ENCODE measurements at regions not wholly inside any gene's neighbourhood (a gene's known extent, or its start where the extent isn't known, plus 50 kb on each side); places are given as distances from the start of the nearest gene placed in this dataset.

GRCh38 chr13:63979951-63980350, 2564.3 kb upstream of the PCDH20 start:
- H3K27ac ChIP-seq (ENCODE audit: low read depth in 1 of 2, low read length in 2 of 2), result no peak overlapping the region
- no peaks in the 10 kb centered on the region for H3K4me1 ChIP-seq (ENCODE audit: control insufficient read depth in 4 of 4, insufficient read depth in 4 of 4, low read length in 3 of 4)
- DNase-seq (ENCODE audit: low spot score), result no peak

DNA sequence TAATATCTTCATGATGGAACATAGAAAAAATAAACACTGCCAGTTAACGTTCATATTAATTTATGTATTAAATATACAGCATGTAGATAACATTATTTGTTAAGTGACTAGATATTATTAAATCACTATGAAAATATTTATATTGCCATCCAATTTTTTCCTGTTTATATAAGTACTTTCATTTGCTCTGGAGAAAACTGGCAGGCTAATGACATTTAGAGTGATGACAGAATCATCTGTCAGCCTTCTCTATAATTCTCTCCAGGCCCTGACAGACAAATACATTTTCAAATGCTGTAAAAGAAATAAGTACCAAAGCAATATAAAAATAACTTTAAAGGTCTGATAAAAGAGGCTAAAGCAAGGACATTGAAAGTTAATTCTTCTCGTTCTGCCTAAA, 2556.7 kb upstream of the PCDH20 start:
- Histone ChIP-seq H3K4me1 (ENCODE audit: control insufficient read depth in 4 of 4, insufficient read depth in 4 of 4, low read length in 3 of 4) (no peaks in the 10 kb centered on the region), H3K4me3 (ENCODE audit: low read depth in 1 of 3, low read length in 3 of 3) (no peak overlapping the region), H3K9ac (ENCODE audit: low read depth in 1 of 2, low read length in 2 of 2) (no peak overlapping the region), H3K27ac (ENCODE audit: low read depth in 1 of 2, low read length in 2 of 2) (no peak overlapping the region), H3K27me3 (ENCODE audit: control insufficient read depth in 4 of 4, insufficient read depth in 4 of 4, low read length in 3 of 4) (no peaks in the 10 kb centered on the region), H3K36me3 (ENCODE audit: control insufficient read depth in 4 of 4, insufficient read depth in 3 of 4, low read depth in 1 of 4, low read length in 3 of 4) (no peaks in the 10 kb centered on the region), H3K9me3 (ENCODE audit: control insufficient read depth in 4 of 4, low read length in 3 of 4) (no peaks in the 10 kb centered on the region)
- TF ChIP-seq, protein P1, sequence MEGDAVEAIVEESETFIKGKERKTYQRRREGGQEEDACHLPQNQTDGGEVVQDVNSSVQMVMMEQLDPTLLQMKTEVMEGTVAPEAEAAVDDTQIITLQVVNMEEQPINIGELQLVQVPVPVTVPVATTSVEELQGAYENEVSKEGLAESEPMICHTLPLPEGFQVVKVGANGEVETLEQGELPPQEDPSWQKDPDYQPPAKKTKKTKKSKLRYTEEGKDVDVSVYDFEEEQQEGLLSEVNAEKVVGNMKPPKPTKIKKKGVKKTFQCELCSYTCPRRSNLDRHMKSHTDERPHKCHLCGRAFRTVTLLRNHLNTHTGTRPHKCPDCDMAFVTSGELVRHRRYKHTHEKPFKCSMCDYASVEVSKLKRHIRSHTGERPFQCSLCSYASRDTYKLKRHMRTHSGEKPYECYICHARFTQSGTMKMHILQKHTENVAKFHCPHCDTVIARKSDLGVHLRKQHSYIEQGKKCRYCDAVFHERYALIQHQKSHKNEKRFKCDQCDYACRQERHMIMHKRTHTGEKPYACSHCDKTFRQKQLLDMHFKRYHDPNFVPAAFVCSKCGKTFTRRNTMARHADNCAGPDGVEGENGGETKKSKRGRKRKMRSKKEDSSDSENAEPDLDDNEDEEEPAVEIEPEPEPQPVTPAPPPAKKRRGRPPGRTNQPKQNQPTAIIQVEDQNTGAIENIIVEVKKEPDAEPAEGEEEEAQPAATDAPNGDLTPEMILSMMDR (IDR thresholded peaks at IDR 0.05; ENCODE audit: low read depth, low read length, missing input control), result no peak
- TF ChIP-seq, protein P2, sequence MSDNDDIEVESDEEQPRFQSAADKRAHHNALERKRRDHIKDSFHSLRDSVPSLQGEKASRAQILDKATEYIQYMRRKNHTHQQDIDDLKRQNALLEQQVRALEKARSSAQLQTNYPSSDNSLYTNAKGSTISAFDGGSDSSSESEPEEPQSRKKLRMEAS (IDR thresholded peaks at IDR 0.05), result no peak
- TF ChIP-seq EGR1 (IDR thresholded peaks at IDR 0.05; ENCODE audit: low read depth in 2 of 2), result no peak
- no peak for TF ChIP-seq SP1 (IDR thresholded peaks at IDR 0.05)
- TF ChIP-seq RXRA (IDR thresholded peaks at IDR 0.05), result no peak
- no peak for TF ChIP-seq RAD21 (IDR thresholded peaks at IDR 0.05)
- TF ChIP-seq HNF4G (IDR thresholded peaks at IDR 0.05), result no peak
- TF ChIP-seq ZBTB33 (IDR thresholded peaks at IDR 0.05), result no peak
- no peak for TF ChIP-seq FOXA2 (IDR thresholded peaks at IDR 0.05)
- TF ChIP-seq HNF4A (conservative IDR thresholded peaks at IDR 0.05), result no peak
- no peak for TF ChIP-seq YY1 (IDR thresholded peaks at IDR 0.05)
- TF ChIP-seq FOXA1 (IDR thresholded peaks at IDR 0.05), result no peak
- no peak for TF ChIP-seq TAF1 (conservative IDR thresholded peaks at IDR 0.05)
- WGBS, result 65% methylated on average over 2 of the region's 2 CpGs
- DNase-seq (ENCODE audit: low spot score), result no peak

More at GRCh38 chr13:63979951-63980350, 2564.3 kb upstream of the PCDH20 start:
- Histone ChIP-seq H3K9ac (ENCODE audit: low read depth in 1 of 2, low read length in 2 of 2) (no peak overlapping the region), H3K9me3 (ENCODE audit: control insufficient read depth in 4 of 4, low read length in 3 of 4) (no peaks in the 10 kb centered on the region), H3K4me3 (ENCODE audit: low read depth in 1 of 3, low read length in 3 of 3) (no peak overlapping the region), H3K36me3 (ENCODE audit: control insufficient read depth in 4 of 4, insufficient read depth in 3 of 4, low read depth in 1 of 4, low read length in 3 of 4) (no peaks in the 10 kb centered on the region), H3K27me3 (ENCODE audit: control insufficient read depth in 4 of 4, insufficient read depth in 4 of 4, low read length in 3 of 4) (no peaks in the 10 kb centered on the region)
- TF ChIP-seq JUND (IDR thresholded peaks at IDR 0.05), result no peak
- TF ChIP-seq ZBTB33 (IDR thresholded peaks at IDR 0.05), result no peak
- TF ChIP-seq RXRA (IDR thresholded peaks at IDR 0.05), result no peak
- no peak for TF ChIP-seq FOXA1 (IDR thresholded peaks at IDR 0.05)
- TF ChIP-seq, protein P3, sequence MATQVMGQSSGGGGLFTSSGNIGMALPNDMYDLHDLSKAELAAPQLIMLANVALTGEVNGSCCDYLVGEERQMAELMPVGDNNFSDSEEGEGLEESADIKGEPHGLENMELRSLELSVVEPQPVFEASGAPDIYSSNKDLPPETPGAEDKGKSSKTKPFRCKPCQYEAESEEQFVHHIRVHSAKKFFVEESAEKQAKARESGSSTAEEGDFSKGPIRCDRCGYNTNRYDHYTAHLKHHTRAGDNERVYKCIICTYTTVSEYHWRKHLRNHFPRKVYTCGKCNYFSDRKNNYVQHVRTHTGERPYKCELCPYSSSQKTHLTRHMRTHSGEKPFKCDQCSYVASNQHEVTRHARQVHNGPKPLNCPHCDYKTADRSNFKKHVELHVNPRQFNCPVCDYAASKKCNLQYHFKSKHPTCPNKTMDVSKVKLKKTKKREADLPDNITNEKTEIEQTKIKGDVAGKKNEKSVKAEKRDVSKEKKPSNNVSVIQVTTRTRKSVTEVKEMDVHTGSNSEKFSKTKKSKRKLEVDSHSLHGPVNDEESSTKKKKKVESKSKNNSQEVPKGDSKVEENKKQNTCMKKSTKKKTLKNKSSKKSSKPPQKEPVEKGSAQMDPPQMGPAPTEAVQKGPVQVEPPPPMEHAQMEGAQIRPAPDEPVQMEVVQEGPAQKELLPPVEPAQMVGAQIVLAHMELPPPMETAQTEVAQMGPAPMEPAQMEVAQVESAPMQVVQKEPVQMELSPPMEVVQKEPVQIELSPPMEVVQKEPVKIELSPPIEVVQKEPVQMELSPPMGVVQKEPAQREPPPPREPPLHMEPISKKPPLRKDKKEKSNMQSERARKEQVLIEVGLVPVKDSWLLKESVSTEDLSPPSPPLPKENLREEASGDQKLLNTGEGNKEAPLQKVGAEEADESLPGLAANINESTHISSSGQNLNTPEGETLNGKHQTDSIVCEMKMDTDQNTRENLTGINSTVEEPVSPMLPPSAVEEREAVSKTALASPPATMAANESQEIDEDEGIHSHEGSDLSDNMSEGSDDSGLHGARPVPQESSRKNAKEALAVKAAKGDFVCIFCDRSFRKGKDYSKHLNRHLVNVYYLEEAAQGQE (IDR thresholded peaks at IDR 0.05), result no peak
- TF ChIP-seq, protein P2 (IDR thresholded peaks at IDR 0.05), result no peak
- no peak for TF ChIP-seq FOXA2 (IDR thresholded peaks at IDR 0.05)
- no peak for TF ChIP-seq HNF4A (conservative IDR thresholded peaks at IDR 0.05)
- TF ChIP-seq SP1 (IDR thresholded peaks at IDR 0.05), result no peak
- TF ChIP-seq NR2F2 (IDR thresholded peaks at IDR 0.05), result no peak
- TF ChIP-seq HNF4G (IDR thresholded peaks at IDR 0.05), result no peak
- TF ChIP-seq RAD21 (IDR thresholded peaks at IDR 0.05), result no peak
- no peak for TF ChIP-seq EGR1 (IDR thresholded peaks at IDR 0.05; ENCODE audit: low read depth in 2 of 2)
- TF ChIP-seq ATF3 (IDR thresholded peaks at IDR 0.05), result no peak
- TF ChIP-seq GABPA (IDR thresholded peaks at IDR 0.05 in 1 of 2, conservative IDR thresholded peaks at IDR 0.05 in 1 of 2), result no peak

Data from liver (tissue), 8 donors.